HepG2 (cell line): ENCODE measurements at regions not wholly inside any gene's neighbourhood (a gene's known extent, or its start where the extent isn't known, plus 50 kb on each side); places are given as distances from the start of the nearest gene placed in this dataset.

ENCODE experiments used
- CAMTA2 ChIP-seq: sonication (generic); formaldehyde crosslinking; IDR thresholded peaks from 2 replicates; pipeline ENCODE4 v1.4.0; 2020; ENCODE audit warnings: mild to moderate bottlenecking, missing genetic modification reagents, borderline replicate concordance
- CREB1 ChIP-seq, 2 experiments: fragments of 450-650 bp in 1 of 2; IDR thresholded peaks; 2 replicates each; pipeline ENCODE4 v1.6.1; 2016 to 2017; ENCODE audit warnings: control low read depth in 1 of 2, mild to moderate bottlenecking in 1 of 2, missing compliant biosample characterization in 1 of 2, missing genetic modification characterization in 1 of 2
- CTCF ChIP-seq: sonication (generic); formaldehyde crosslinking; IDR thresholded peaks from 2 replicates; pipeline ENCODE4 v1.5.0; 2020; ENCODE audit warnings: mild to moderate bottlenecking, missing genetic modification reagents, moderate library complexity
- EHMT2 ChIP-seq: fragments of 200-600 bp; sonication (generic); IDR thresholded peaks from 2 replicates; pipeline ENCODE4 v1.7.0; 2017; ENCODE audit warnings: antibody characterized with exemption, low read depth, low read length, borderline replicate concordance
- JUND ChIP-seq: sonication (generic); formaldehyde crosslinking; IDR thresholded peaks from 2 replicates; pipeline ENCODE4 v1.8.0; 2022; ENCODE audit warnings: mild to moderate bottlenecking, missing genetic modification reagents
- KLF9 ChIP-seq: IDR thresholded peaks from 2 replicates; pipeline ENCODE4 v1.6.1; 2016; ENCODE audit warnings: low read depth
- NFYC ChIP-seq: IDR thresholded peaks from 2 replicates; pipeline ENCODE4 v1.6.1; 2016; ENCODE audit warnings: missing genetic modification reagents, missing compliant biosample characterization
- PRPF4 ChIP-seq: fragments of 200-400 bp; formaldehyde crosslinking; IDR thresholded peaks from 2 replicates; pipeline ENCODE4 v1.6.1; 2016; ENCODE audit warnings: low read length, low read depth; ENCODE audit not compliant: poor library complexity, severe bottlenecking
- SAFB2 ChIP-seq: sonication (generic); formaldehyde crosslinking; IDR thresholded peaks from 2 replicates; pipeline ENCODE4 v1.5.1; 2020; ENCODE audit warnings: missing genetic modification reagents, low read depth, mild to moderate bottlenecking, borderline replicate concordance
- SRF ChIP-seq: IDR thresholded peaks from 2 replicates; pipeline ENCODE4 v1.6.1; 2011; ENCODE audit warnings: mild to moderate bottlenecking, low read depth, low read length, moderate library complexity
- ZBTB20 ChIP-seq: sonication (generic); formaldehyde crosslinking; IDR thresholded peaks from 2 replicates; pipeline ENCODE4 v1.8.1; 2023; ENCODE audit warnings: missing genetic modification reagents, low read depth, mild to moderate bottlenecking, borderline replicate concordance
- ZBTB21 ChIP-seq: sonication (generic); formaldehyde crosslinking; IDR thresholded peaks from 2 replicates; pipeline ENCODE4 v1.4.0; 2020; ENCODE audit warnings: missing genetic modification reagents
- ZBTB8A ChIP-seq: sonication (generic); formaldehyde crosslinking; IDR thresholded peaks from 2 replicates; pipeline ENCODE4 v1.4.0; 2020; ENCODE audit warnings: mild to moderate bottlenecking, low read depth, missing genetic modification reagents, borderline replicate concordance
- ZNF275 ChIP-seq: sonication (generic); formaldehyde crosslinking; IDR thresholded peaks from 2 replicates; pipeline ENCODE4 v1.8.0; 2022; ENCODE audit warnings: missing genetic modification reagents, mild to moderate bottlenecking, inconsistent platforms, borderline replicate concordance

GRCh38 chr7:118328505-118329211, 104.2 kb downstream of the ANKRD7 start:
- no peak for TF ChIP-seq KLF9
- no peak for TF ChIP-seq CREB1 (IDR thresholded peaks at IDR 0.05)
- TF ChIP-seq CREB1 (CRISPR knock-in tag; IDR thresholded peaks at IDR 0.05), result no peak
- no peak for TF ChIP-seq ZBTB20 (CRISPR knock-in tag)
- TF ChIP-seq SRF, result no peak
- TF ChIP-seq EHMT2, result no peak
- TF ChIP-seq CTCF, result no peak
- no peak for TF ChIP-seq ZBTB21 (CRISPR knock-in tag)
- TF ChIP-seq NFYC (CRISPR knock-in tag), result no peak
- no peak for TF ChIP-seq JUND
- TF ChIP-seq ZNF275 (CRISPR knock-in tag), result no peak
- no peak for TF ChIP-seq ZBTB8A (CRISPR knock-in tag)
- TF ChIP-seq SAFB2, result no peak
- no peak for TF ChIP-seq PRPF4
- no peak for TF ChIP-seq CAMTA2 (CRISPR knock-in tag)
